ENCODE measurements at regions not wholly inside any gene's neighbourhood (a gene's known extent, or its start where the extent isn't known, plus 50 kb on each side); places are given as distances from the start of the nearest gene placed in this dataset.

DNA sequence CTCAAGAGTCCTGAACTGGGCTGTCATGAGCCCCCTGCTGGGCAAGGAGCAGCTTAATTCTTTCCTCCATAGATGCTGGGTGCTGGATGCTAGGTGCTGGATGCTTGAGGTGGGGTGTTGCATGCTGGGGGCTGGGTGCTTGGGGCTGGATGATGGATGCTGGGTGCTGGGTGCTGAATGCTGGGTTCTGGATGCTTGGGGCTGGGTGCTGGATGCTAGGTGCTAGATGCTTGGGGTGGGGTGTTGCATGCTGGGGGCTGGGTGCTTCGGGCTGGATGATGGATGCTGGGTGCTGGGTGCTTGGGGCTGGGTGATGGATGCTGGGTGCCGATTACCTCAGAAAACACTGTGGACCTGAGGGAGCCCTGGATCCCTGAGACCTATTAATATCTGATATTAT is 837.7 kb downstream of the GALR1 start:
- in situ Hi-C loops (cut with MboI; ENCODE audit: low pct_unique_long_range_greater_than_20kb, low sequenced_read_pairs, unreplicated experiment): no loop called here
- TF ChIP-seq, protein P1, sequence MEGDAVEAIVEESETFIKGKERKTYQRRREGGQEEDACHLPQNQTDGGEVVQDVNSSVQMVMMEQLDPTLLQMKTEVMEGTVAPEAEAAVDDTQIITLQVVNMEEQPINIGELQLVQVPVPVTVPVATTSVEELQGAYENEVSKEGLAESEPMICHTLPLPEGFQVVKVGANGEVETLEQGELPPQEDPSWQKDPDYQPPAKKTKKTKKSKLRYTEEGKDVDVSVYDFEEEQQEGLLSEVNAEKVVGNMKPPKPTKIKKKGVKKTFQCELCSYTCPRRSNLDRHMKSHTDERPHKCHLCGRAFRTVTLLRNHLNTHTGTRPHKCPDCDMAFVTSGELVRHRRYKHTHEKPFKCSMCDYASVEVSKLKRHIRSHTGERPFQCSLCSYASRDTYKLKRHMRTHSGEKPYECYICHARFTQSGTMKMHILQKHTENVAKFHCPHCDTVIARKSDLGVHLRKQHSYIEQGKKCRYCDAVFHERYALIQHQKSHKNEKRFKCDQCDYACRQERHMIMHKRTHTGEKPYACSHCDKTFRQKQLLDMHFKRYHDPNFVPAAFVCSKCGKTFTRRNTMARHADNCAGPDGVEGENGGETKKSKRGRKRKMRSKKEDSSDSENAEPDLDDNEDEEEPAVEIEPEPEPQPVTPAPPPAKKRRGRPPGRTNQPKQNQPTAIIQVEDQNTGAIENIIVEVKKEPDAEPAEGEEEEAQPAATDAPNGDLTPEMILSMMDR (IDR thresholded peaks at IDR 0.05; ENCODE audit: extremely low read depth, insufficient read depth, missing control alignments): no peak
- DNase-seq (ENCODE audit: low spot score): no peak

DNA sequence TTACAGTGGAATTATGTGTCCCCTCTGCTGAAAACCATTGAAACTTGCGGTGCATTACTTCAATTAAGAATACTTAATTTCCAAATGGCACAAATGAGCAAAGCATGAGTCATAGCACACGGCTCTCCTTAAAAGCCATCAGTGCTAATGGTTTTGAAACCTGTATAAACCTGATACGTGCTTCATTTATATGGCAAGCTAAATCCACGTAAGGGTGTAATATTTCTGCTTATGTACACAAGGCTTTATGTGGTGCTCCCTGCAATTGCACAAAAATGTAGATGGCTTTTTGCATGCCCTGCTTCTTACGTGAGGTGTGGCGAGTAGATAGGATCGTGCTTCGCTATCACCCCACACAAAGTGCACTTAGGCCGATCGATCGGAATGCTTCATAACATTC is 840.9 kb downstream of the GALR1 start:
- TF ChIP-seq, protein P1 (IDR thresholded peaks at IDR 0.05; ENCODE audit: extremely low read depth, insufficient read depth, missing control alignments): no peak
- no peak for DNase-seq (ENCODE audit: low spot score)
- in situ Hi-C loops (cut with MboI; ENCODE audit: low pct_unique_long_range_greater_than_20kb, low sequenced_read_pairs, unreplicated experiment): no loop called here

DNA sequence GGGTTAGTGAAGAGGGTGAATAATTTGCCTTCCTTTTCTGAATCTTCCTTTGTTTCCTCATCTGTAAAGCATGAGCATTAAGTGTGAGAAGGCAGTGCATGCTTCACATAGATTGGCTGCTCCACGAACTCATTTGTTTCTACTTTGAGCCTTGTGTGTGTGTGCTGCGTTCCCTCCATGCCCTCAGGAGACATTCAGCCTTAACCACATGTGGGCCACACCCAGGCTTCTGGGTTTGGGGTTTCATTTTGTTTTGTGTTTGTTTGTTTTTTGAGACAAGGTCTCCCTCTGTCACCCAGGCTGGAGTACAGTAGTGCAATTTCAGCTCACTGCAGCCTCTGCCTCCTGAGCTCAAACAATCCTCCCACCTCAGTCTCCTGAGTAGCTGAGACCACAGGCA is 843.3 kb downstream of the GALR1 start:
- no peak for DNase-seq (ENCODE audit: low spot score)
- in situ Hi-C loops (cut with MboI; ENCODE audit: low pct_unique_long_range_greater_than_20kb, low sequenced_read_pairs, unreplicated experiment): no loop called here
- TF ChIP-seq, protein P1 (IDR thresholded peaks at IDR 0.05; ENCODE audit: extremely low read depth, insufficient read depth, missing control alignments): no peak

DNA sequence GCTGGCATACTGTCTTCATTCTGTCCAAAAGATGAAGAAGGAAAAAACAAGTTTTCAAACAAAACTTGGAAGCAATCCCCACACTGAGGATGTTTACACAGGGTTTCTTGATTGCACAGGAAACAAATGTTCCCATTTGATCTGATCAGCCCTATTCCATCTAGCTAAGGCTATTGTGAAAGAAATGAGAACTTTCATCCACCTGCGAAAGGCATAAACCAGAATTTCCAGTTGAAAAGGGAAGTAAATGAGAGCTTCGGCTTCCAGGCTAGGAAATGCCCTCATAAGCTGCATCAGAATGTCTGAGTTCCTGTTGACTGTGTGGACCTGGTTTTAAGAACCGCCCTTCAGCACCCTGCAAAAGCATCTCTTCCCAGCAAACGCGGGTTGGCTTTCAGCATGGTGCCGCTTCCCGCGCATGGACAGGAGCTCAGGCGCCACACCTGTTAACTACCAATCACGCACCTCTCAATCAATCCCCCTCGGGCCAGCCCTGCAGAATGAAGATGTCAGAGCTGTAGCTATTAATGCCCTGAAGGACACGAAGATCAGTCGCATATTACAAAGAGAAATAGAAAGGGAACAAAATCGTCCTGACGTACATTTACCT is 850.4 kb downstream of the GALR1 start:
- DNase-seq (ENCODE audit: low spot score): no peak
- in situ Hi-C loops (cut with MboI; ENCODE audit: low pct_unique_long_range_greater_than_20kb, low sequenced_read_pairs, unreplicated experiment): no loop called here
- TF ChIP-seq, protein P1 (IDR thresholded peaks at IDR 0.05; ENCODE audit: extremely low read depth, insufficient read depth, missing control alignments): no peak

DNA sequence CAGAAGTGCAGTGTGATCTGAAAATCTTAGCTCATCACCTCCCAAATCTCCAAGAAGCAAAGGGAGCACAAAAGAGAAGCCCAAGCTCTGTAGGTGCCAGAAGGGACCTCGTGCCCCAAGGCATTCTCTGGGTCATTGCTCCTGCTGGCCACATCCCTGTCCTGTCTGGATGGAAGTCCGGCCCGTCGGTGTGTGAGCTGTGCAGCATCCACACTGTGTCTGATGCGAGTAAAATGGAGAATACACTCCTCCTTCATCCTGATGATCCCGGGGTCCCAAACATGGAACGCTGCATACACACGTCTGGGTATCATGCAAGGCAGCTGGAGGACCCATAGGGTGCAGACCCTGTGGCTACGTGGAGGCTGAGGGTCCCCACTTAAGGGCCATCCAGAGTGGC is 851.4 kb downstream of the GALR1 start:
- TF ChIP-seq, protein P1 (IDR thresholded peaks at IDR 0.05; ENCODE audit: extremely low read depth, insufficient read depth, missing control alignments): no peak
- in situ Hi-C loops (cut with MboI; ENCODE audit: low pct_unique_long_range_greater_than_20kb, low sequenced_read_pairs, unreplicated experiment): no loop called here

DNA sequence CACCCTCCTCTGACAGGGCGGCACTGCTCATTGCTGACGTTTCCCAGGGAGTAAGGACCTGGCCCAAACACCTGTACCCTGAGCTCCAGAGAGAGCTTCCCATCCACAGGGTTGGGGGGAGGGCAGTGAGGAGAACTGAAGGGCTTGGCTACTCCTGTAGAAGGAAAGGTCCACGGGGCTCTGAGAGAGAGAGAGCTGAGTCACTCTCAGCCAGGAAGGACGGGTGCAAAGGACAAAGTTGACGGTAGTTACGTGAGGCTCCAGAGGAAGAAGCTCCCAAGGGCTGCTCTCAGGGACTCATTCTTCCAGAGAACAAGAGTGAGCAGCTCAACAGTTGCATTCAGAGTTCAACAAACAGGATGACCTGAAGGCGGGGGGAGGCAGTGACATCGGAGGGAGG is 852.5 kb downstream of the GALR1 start:
- no peak for DNase-seq (ENCODE audit: low spot score)
- in situ Hi-C loops (cut with MboI; ENCODE audit: low pct_unique_long_range_greater_than_20kb, low sequenced_read_pairs, unreplicated experiment): no loop called here
- TF ChIP-seq, protein P1 (IDR thresholded peaks at IDR 0.05; ENCODE audit: extremely low read depth, insufficient read depth, missing control alignments): no peak

More for the DNA sequence above, 851.4 kb downstream of the GALR1 start:
- DNase-seq (ENCODE audit: low spot score): no peak
